ENCODE measurements at regions not wholly inside any gene's neighbourhood (a gene's known extent, or its start where the extent isn't known, plus 50 kb on each side); places are given as distances from the start of the nearest gene placed in this dataset.
"Not testable (repeated sequence)": the region's sequence is repeated elsewhere in the genome, so short reads cannot be mapped to it uniquely, and the experiment has no call there.

DNA sequence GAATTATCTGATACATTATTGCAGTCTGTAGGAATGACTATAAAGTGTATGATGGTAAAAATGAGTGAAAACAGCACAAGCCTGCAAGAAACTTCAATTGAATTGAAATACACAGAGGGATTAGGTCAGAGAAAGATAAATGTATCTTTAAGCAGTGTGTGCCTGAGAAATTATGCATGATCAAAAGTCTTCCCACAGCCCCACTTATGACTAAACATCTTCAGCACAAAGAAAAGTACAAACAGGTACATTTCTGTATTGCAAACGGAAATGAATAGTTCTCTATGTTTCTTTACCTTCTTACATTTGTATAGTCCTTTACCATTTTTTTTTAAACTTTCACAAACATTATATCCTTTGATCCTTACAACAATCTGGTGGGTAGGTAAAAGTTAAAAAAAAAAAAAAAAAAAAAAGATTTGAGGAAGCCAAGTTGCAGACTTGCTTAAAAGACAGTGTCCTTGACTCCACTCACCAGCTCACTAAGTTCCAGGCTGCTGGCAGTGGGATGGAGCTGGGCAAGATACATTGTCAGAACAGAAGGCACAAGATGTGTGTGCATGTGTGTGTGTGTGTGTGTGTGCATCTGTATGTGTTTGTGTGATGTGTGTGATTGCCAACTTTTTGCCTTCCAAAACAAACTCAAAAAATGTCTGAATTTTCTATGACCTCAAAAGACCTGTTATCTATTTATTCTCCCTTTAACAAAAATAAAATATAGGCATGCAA, 423.7 kb upstream of the ACVR2A start:
- no peak for DNase-seq (ENCODE audit: low read depth, low spot score)

DNA sequence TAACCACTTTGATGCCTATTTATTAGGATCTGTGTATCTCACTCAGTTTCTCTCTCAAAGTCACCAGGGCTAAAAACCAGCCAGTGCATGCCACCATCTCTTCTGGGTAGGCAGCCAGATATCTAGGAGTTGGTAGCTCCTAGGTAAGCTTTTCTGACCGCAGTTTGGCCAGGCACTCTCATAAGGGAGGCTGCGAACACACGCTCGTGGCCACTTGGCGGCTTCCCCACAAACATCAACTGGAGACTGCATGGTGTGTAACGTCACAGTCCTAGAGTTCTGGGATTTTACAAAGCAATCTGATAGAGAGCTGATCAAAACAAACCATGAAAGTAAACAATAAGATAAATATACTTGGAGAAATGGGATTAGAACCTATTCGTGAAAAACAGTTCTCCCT, 424.3 kb upstream of the ACVR2A start:
- DNase-seq (ENCODE audit: low read depth, low spot score) = no peak

- peak; percentile 5 for DNase-seq (ENCODE audit: low read depth, low spot score)
Measured at GRCh38 chr2:147416099-147416498, 428.7 kb upstream of the ACVR2A start.

DNA sequence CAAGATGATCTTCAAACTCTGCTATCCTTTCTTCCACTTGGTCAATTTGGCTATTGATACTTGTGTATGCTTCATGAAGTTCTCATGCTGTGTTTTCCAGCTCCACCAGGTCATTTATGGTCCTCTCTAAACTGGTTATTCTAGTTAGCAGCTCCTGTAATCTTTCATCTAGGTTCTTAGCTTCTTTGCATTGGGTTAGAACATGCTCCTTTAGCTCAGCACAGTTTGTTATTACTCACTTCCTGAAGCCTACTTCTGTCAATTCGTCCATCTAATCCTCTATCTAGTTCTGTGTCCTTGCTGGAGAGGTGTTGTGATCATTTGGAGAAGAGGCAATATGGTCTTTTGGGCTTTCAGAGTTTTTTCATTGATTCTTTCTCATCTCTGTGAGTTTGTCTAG, 430.2 kb upstream of the ACVR2A start:
- not testable (repeated sequence) for DNase-seq (ENCODE audit: low read depth, low spot score)

- DNase-seq (ENCODE audit: low read depth, low spot score) = no peak
Measured at GRCh38 chr2:147408357-147408756, 436.5 kb upstream of the ACVR2A start.

DNA sequence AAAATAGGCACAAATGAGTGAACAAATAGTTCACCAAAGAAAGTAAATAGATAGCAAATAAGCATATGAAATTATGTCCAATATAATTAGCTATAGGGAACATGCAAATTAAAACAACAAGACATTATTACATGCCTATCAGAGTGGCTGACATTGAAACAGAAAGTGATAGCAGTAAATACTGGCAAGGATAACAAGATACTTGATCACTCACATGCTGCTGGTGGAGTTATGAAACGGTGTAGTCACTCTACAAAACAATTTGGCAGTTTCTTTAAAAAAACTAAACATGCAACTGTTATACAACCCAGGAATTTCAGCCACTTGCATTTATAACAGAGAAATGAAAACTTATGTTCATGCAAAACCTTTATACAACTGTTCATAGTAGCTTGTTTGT, 439.2 kb upstream of the ACVR2A start:
- no peak for DNase-seq (ENCODE audit: low read depth, low spot score)

- no peak for DNase-seq (ENCODE audit: low read depth, low spot score)
Measured at GRCh38 chr2:147398996-147399395, 445.8 kb upstream of the ACVR2A start.

- no peak for DNase-seq (ENCODE audit: low read depth, low spot score)
Measured at GRCh38 chr2:147398301-147398700, 446.5 kb upstream of the ACVR2A start.

- DNase-seq (ENCODE audit: low read depth, low spot score) = no peak
Measured at GRCh38 chr2:147396890-147397289, 447.9 kb upstream of the ACVR2A start.

DNA sequence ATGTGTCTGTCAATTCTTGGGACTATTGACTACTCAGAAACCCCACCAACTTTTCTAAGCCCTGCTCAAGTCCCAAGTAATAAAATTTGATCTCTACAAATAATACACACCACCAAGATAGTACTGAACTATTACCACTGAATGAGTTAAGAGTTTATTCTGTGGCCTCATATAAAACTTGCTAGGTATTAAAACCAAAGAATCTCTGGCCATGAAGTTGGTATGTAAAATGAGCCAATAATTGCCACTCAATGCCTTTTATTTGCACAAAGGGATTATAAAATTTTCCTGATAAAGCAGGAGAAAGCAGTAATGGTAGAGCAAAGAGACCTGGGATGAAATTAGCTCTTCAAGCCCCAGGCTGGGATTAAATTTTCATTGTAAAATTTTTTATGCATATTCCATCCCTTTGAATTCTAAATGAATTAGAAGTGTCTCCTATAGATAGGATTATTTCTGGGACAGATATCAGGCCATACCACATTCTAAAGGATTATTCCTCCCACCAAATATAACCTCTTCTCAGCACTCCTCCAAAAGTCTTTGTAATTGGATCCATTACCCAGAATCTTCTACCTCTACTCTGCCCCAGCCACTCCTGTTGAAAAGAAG, 450.5 kb upstream of the ACVR2A start:
- DNase-seq (ENCODE audit: low read depth, low spot score) = no peak

- no peak for DNase-seq (ENCODE audit: low read depth, low spot score)
Measured at GRCh38 chr2:147392180-147392579, 452.6 kb upstream of the ACVR2A start.

DNA sequence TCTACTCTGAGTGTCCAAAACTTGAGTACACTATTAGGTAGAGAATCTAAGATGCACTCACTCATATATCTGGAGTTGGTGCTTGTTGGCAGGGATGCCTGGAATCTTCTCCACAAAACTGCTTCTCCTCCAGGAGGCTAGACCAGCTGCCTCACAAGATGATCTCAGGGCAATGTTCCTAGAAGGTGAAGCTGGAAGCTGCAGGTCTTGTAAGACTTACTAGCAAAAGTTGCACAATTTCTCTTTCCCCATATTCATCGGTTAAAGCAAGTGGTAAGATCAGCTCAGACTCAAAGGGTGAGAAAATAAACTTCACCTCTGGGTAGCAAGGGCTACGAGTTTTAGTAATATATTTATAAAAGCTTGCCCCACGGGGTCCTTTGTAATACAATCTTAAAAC, 454.4 kb upstream of the ACVR2A start:
- no peak for DNase-seq (ENCODE audit: low read depth, low spot score)

DNA sequence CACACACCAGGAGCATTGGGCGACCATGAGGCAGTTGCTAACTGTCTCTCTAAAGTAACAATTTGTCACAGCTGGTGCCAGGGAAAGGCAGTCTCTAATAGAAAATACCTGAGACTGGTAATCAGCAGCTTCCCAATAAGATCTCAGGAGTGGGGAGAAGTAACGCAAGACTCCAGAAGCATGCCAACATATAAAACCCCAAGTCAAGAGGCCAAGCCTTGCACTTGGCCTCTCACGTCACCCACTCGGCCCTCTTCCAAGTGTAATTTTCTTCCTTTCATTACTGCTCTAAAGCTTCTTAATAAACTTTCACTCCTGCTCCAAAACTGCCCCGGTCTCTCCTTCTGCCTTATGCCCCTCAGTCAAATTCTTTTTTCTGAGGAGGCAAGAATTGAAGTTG, 455.6 kb upstream of the ACVR2A start:
- DNase-seq (ENCODE audit: low read depth, low spot score) = no peak

DNA sequence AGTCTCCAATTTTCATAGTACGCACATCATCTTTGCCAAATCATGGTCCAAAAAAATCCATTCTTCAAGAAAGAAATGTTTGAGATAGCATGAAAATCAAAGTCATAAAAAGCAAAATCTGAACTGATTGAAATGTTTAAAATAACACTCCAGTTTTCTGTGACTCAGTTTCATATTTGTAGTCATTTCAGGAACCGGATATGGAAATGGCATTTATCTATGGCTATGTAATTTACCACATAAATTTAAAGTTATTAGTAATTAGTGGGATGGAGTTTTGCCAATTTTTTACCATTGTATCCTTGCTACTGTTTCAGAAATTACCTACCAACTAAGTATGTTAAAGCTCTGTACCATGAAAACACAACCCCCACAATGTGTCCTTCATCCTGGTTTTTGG, 456.6 kb upstream of the ACVR2A start:
- no peak for DNase-seq (ENCODE audit: low read depth, low spot score)

DNA sequence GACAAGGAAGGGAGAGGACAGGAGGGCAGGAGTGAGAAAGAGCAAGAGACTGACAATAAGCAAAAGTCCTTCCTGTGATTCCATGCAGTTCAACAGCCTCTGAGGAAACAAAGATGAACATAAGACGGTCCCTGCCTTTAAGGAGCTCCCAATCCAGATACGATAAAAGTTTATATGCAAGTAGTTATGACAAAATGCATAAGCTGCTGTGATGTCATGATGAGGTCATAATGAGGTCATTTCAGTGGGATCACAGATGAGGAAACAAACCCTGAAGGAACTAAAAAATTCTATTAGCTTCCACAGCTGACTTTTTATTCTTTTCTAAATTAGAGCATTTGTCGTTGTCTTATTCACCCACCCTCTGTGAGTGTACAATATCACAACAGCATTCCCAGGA, 458.5 kb upstream of the ACVR2A start:
- no peak for DNase-seq (ENCODE audit: low read depth, low spot score)

- DNase-seq (ENCODE audit: low read depth, low spot score) = no peak
Measured at GRCh38 chr2:147385600-147385999, 459.2 kb upstream of the ACVR2A start.

- no peak for DNase-seq (ENCODE audit: low read depth, low spot score)
Measured at GRCh38 chr2:147384659-147385058, 460.2 kb upstream of the ACVR2A start.

GRCh38 chr2:147382322-147382948, 462.4 kb upstream of the ACVR2A start:
- DNase-seq (ENCODE audit: low read depth, low spot score) = no peak

DNA sequence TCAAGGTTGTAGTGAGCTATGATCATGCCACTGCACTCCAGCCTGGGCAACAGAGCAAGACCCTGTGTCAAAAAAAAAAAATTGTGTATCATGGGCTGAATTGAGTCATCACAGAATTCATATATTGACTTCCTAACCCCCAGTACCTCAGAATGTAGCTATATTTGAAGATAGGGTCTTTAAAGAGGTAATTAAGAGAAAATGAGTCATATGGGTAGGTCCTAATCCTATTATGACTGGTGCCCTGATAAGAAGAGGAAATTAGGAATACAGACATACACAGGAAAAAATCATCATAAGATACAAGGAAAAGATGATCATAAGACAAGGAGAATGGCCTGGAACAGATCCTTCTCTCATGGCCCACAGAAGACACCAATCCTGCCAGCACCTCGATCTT, 466.4 kb upstream of the ACVR2A start:
- DNase-seq (ENCODE audit: low read depth, low spot score) = no peak

- DNase-seq (ENCODE audit: low read depth, low spot score) = peak; percentile 25
Measured at GRCh38 chr2:147375073-147375472, 469.8 kb upstream of the ACVR2A start.

- peak; percentile 91 for DNase-seq (ENCODE audit: low read depth, low spot score)
Measured at GRCh38 chr2:147374423-147374811, 470.4 kb upstream of the ACVR2A start.

DNA sequence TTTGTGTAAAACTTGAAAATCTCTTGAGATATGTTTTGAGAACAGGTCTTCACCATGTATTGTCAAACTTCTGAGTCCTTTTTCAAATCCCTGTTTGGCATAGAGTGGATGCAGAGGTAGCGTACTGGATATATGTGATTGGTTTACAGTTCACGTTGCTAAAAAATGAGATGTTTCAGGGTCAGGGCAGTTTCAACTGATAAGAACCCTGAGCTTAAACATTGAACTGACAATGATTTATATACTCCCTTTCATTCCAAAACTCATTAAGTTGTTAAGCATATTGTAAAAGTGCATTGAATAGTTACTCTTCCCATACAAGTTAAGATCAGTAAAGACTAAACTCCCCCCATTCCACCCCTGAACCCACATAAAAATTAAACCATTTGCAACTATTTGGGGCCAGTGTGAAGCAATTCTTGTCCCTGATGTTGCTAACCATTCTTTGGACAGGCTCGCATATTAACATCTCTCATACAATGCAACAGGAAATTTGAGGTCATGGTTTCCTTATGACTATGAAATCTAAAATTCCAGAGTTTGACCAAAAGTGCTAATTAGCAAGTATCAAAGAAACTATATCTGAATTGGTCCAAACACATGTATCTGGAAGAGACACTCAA, 470.9 kb upstream of the ACVR2A start:
- no peak for DNase-seq (ENCODE audit: low read depth, low spot score)

DNA sequence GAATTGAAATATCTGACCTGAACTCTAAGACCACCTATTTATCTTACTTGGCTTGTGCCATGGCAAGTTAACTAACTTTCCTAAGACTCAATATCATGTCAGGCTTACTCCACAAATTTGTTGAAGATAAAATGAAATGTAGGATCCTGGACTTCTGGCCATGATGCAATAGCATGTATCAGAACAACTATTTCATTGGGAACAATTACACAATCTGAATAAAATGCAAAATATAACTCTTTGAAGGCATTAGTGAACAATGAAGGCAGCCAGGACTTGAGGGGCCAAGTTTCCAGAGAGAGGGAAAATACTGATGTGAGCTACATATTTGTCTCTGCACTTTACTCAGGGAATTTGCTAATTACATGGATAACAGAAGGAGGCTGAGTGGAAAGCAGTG, 476.5 kb upstream of the ACVR2A start:
- no peak for DNase-seq (ENCODE audit: low read depth, low spot score)

Data from astrocyte of the hippocampus (primary cell).